ENCODE measurements at regions not wholly inside any gene's neighbourhood (a gene's known extent, or its start where the extent isn't known, plus 50 kb on each side); places are given as distances from the start of the nearest gene placed in this dataset.

DNA sequence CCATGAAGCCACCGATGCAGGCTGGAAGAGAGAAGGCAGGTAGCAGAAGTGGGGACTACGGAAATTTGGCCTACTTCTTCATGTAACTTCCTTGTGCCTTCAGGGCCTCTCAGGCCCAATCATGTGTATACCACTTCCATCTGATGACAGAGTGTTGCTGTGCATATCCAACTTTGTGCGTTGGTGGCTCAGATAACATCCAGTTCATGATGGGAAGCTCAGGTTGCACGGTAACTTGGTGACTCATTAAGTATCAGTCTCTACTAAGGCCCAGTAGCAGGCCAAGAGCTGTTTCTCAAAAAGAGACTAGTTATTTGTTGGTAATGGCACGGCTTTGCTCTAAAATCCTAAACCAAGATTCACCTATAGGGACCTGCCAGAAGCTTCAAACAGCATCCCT is 117.6 kb downstream of the LTN1 start:
- no peak overlapping the region for H3K27ac ChIP-seq (ENCODE audit: low read depth)
- H3K79me2 ChIP-seq (replicated peaks; ENCODE audit: insufficient read depth): no peaks in the 10 kb centered on the region
- no peak overlapping the region for H3K4me3 ChIP-seq
- Mint-ChIP-seq H3K36me3 (ENCODE audit: low read depth) (peaks cover 23% of the 10 kb centered on the region), H3K27ac (no peak overlapping the region), H3K27me3 (ENCODE audit: insufficient read depth, low read depth, poor library complexity) (no peaks in the 10 kb centered on the region), H3K4me3 (no peak overlapping the region), H3K9me3 (no peaks in the 10 kb centered on the region), H3K4me1 (no peaks in the 10 kb centered on the region)
- no peak overlapping the region for H2AFZ ChIP-seq
- peaks cover 19% of the 10 kb centered on the region; the same call in 1 of the 2 replicates for H3K36me3 ChIP-seq (ENCODE audit: insufficient read depth)
- no peak for ATAC-seq
- no peak overlapping the region for H3K4me2 ChIP-seq
- H3K27me3 ChIP-seq (ENCODE audit: insufficient read depth): no peaks in the 10 kb centered on the region
- H3F3A ChIP-seq (replicated peaks; ENCODE audit: low read depth): no peaks in the 10 kb centered on the region
- H3K9me2 ChIP-seq (ENCODE audit: insufficient read depth): no peaks in the 10 kb centered on the region
- no peaks in the 10 kb centered on the region for H4K20me1 ChIP-seq (replicated peaks; ENCODE audit: insufficient read depth)
- no peaks in the 10 kb centered on the region for H3K4me1 ChIP-seq (ENCODE audit: insufficient read depth)
- TF ChIP-seq, protein P1, sequence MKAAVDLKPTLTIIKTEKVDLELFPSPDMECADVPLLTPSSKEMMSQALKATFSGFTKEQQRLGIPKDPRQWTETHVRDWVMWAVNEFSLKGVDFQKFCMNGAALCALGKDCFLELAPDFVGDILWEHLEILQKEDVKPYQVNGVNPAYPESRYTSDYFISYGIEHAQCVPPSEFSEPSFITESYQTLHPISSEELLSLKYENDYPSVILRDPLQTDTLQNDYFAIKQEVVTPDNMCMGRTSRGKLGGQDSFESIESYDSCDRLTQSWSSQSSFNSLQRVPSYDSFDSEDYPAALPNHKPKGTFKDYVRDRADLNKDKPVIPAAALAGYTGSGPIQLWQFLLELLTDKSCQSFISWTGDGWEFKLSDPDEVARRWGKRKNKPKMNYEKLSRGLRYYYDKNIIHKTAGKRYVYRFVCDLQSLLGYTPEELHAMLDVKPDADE (IDR thresholded peaks at IDR 0.05): no peak
- no peak for DNase-seq (ENCODE audit: low spot score)

DNA sequence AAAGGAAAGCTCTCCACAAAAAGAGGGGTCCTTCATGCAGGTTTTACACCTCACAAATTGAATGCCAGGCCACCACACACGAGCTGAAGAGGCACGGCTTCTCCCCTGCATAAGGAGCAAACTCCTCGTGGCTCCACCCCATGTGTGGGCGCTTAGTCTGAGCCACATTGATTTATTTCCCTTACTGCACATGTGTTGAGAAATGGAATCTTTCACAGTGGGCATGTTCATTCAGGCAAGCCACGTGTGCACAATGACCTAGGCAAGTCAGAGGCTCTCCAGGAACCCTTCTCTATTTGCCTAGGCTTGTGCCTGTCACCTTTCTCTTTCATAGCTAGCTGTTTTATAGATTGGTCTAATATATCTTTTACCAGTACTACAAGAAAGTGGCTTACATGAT is 120.5 kb downstream of the LTN1 start:
- Histone ChIP-seq H3K9me2 (ENCODE audit: insufficient read depth) (no peaks in the 10 kb centered on the region), H2AFZ (no peak overlapping the region), H3K4me2 (no peak overlapping the region), H3K79me2 (replicated peaks; ENCODE audit: insufficient read depth) (no peaks in the 10 kb centered on the region), H3K27me3 (ENCODE audit: insufficient read depth) (no peaks in the 10 kb centered on the region), H3K27ac (ENCODE audit: low read depth) (no peak overlapping the region), H3K4me3 (no peak overlapping the region), H4K20me1 (replicated peaks; ENCODE audit: insufficient read depth) (no peaks in the 10 kb centered on the region), H3K4me1 (ENCODE audit: insufficient read depth) (no peaks in the 10 kb centered on the region), H3K36me3 (ENCODE audit: insufficient read depth) (peaks cover 19% of the 10 kb centered on the region; the same call in 1 of the 2 replicates), H3F3A (replicated peaks; ENCODE audit: low read depth) (no peaks in the 10 kb centered on the region)
- Mint-ChIP-seq H3K9me3 (no peaks in the 10 kb centered on the region), H3K36me3 (ENCODE audit: low read depth) (peaks cover 23% of the 10 kb centered on the region), H3K27ac (no peak overlapping the region), H3K4me3 (no peak overlapping the region), H3K4me1 (no peaks in the 10 kb centered on the region), H3K27me3 (ENCODE audit: insufficient read depth, low read depth, poor library complexity) (no peaks in the 10 kb centered on the region)
- ATAC-seq (no peak), DNase-seq (ENCODE audit: low spot score) (no peak)
- TF ChIP-seq EZH2 (IDR thresholded peaks at IDR 0.05; ENCODE audit: low read depth, unreplicated experiment) (no peak), CREB1 (CRISPR knock-in tag; IDR thresholded peaks at IDR 0.05; ENCODE audit: low read depth) (no peak), STAT1 (IDR thresholded peaks at IDR 0.05; ENCODE audit: unreplicated experiment) (no peak), NANOG (IDR thresholded peaks at IDR 0.05; ENCODE audit: borderline replicate concordance) (no peak), ZNF114 (CRISPR knock-in tag; IDR thresholded peaks at IDR 0.05) (no peak), JUNB (IDR thresholded peaks at IDR 0.05; ENCODE audit: unreplicated experiment) (no peak), POLR2AphosphoS5 (IDR thresholded peaks at IDR 0.05; ENCODE audit: low read depth) (no peak), EZH2phosphoT487 (IDR thresholded peaks at IDR 0.05; ENCODE audit: unreplicated experiment) (no peak), ZNF331 (CRISPR knock-in tag; IDR thresholded peaks at IDR 0.05; ENCODE audit: low read depth) (no peak)
- TF ChIP-seq, protein P1 (IDR thresholded peaks at IDR 0.05): no peak
- TF ChIP-seq, protein P2, sequence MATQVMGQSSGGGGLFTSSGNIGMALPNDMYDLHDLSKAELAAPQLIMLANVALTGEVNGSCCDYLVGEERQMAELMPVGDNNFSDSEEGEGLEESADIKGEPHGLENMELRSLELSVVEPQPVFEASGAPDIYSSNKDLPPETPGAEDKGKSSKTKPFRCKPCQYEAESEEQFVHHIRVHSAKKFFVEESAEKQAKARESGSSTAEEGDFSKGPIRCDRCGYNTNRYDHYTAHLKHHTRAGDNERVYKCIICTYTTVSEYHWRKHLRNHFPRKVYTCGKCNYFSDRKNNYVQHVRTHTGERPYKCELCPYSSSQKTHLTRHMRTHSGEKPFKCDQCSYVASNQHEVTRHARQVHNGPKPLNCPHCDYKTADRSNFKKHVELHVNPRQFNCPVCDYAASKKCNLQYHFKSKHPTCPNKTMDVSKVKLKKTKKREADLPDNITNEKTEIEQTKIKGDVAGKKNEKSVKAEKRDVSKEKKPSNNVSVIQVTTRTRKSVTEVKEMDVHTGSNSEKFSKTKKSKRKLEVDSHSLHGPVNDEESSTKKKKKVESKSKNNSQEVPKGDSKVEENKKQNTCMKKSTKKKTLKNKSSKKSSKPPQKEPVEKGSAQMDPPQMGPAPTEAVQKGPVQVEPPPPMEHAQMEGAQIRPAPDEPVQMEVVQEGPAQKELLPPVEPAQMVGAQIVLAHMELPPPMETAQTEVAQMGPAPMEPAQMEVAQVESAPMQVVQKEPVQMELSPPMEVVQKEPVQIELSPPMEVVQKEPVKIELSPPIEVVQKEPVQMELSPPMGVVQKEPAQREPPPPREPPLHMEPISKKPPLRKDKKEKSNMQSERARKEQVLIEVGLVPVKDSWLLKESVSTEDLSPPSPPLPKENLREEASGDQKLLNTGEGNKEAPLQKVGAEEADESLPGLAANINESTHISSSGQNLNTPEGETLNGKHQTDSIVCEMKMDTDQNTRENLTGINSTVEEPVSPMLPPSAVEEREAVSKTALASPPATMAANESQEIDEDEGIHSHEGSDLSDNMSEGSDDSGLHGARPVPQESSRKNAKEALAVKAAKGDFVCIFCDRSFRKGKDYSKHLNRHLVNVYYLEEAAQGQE (IDR thresholded peaks at IDR 0.05; ENCODE audit: unreplicated experiment): no peak

Data from GM23338 (cell line).